ENCODE measurements at regions not wholly inside any gene's neighbourhood (a gene's known extent, or its start where the extent isn't known, plus 50 kb on each side); places are given as distances from the start of the nearest gene placed in this dataset.

DNA sequence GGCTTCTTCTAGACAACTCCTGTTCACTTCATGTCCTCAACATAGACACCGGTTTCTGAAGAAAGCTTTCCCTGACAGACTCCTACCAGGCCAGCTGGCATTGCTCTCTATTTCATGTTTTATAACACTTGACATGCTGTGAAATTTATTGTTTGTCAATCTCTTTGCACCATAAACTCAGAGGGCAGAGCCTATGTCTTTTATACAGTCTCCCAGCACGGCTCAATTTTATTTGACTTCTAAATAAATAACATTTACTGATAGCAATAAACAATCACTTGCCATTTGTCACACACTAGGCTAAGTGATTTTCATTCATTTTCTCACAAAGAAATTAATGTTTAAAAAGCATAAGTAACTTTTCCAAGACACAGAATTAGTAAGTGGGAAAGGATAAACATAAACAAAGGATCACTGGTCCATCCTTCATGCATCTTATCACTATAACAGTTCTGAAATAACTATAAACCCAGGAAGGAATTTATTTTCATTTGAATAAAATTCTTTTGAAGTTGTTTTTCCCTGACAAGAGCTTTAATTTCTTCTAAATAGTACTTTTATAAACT is 577.6 kb downstream of the TECRL start:
- intact Hi-C loops (cut with DNase I; ENCODE audit: low total_unique reads), result no loop called here
- no peak for TF ChIP-seq CTCF (IDR thresholded peaks at IDR 0.05)
- TF ChIP-seq POLR2AphosphoS5 (IDR thresholded peaks at IDR 0.05), result no peak
- no peak for TF ChIP-seq POLR2A (IDR thresholded peaks at IDR 0.05)
- Histone ChIP-seq H3K36me3 (no peaks in the 10 kb centered on the region), H3K4me3 (no peak overlapping the region), H3K4me1 (no peaks in the 10 kb centered on the region), H3K27ac (no peak overlapping the region), H3K9me3 (no peaks in the 10 kb centered on the region), H3K27me3 (no peaks in the 10 kb centered on the region)
- DNase-seq (ENCODE audit: low spot score in 2 of 2), result no peak

DNA sequence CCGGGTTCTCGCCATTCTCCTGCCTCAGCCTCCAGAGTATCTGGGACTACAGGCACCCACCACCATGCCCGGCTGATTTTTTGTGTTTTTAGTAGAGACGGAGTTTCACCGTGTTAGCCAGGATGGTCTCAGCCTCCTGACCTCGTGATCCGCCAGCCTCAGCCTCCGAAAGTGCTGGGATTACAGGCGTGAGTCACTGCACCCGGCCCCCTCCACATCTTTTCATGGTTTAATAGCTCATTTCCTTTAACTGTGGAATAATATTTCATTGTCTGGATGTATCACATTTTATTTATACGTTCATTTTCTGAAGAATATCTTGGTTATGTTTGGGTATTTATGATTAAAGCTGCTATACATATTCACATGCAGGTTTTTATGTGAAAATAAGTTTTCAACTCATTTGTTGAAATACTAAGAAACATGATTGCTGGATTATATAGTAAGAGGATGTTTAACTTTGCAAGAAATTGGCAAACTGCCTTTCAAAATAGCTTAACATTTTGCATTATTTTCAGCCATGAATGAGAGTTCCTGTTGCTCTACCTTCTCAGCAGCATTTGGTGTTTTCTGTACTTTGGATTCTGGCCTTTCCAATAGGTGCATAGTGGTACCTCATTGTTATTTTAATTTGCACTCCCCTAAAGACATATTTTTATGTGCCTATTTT is 591.9 kb downstream of the TECRL start:
- intact Hi-C loops (cut with DNase I; ENCODE audit: low total_unique reads), result no loop called here
- H3K9me3 ChIP-seq, result no peaks in the 10 kb centered on the region
- H3K4me1 ChIP-seq, result no peaks in the 10 kb centered on the region
- H3K36me3 ChIP-seq, result no peaks in the 10 kb centered on the region
- H3K4me3 ChIP-seq, result no peak overlapping the region
- H3K27ac ChIP-seq, result no peak overlapping the region
- H3K27me3 ChIP-seq, result no peaks in the 10 kb centered on the region
- TF ChIP-seq POLR2A (IDR thresholded peaks at IDR 0.05), result no peak
- no peak for TF ChIP-seq CTCF (IDR thresholded peaks at IDR 0.05)
- TF ChIP-seq POLR2AphosphoS5 (IDR thresholded peaks at IDR 0.05), result no peak
- DNase-seq (ENCODE audit: low spot score in 2 of 2), result no peak

DNA sequence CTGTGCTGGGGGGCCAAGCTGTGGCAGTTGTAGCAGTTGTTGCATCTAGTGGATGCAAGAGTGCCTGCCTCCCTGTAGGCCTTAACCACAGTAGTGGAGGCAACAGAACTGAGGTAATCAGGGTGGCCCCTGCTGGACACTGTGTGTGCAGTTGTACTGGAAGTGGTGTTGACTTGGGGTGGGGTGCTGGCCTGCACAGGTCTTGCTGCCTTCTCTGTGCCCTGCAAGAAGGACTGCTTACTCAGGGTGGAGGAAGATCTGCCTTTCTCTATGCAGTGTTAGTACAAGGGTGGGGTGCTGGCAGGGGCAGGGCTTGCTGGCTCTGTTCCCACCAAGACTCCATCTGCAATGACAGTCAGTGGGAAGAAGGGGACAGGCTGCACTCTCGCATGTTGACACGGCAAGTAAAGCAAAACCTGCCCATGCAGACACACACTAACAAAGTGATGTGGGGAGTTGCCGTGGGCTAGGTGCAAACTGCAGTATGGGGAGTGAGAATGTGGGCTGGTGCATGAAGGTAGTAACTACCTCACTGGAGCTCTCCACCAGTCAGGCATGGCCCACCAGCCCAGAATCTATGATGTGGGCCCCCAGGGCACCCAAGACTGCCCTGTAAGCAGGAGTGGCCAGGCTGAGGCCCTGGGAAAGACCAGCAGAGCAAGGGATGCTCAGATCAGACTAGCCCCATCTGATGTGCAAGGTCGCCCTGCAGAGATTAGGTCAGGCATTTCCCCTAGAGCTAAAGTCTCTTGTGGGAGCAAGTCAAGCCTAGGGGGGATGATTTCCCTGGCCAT is 594.9 kb downstream of the TECRL start:
- no peak for DNase-seq (ENCODE audit: low spot score in 2 of 2)
- TF ChIP-seq POLR2AphosphoS5 (IDR thresholded peaks at IDR 0.05) (no peak), POLR2A (IDR thresholded peaks at IDR 0.05) (no peak), CTCF (IDR thresholded peaks at IDR 0.05) (no peak)
- no peaks in the 10 kb centered on the region for H3K27me3 ChIP-seq

DNA sequence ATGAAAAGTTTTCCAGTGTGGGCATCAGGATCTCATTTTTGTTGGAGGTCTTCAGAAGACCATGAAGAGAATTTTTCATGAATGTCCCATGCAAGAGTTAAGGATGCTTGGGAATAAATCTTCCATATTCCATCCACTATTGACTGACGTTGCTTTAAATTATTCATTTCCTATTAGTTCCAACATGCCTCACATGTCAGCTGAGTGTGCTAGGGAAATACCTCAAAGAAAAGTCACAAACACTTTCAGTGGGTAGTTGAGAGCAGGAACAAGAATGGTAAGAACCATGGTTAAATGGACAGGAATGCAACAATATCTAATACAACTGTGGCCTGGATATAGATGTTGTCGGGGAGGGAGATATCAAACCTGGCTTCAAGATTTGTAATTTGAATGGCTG is 610.1 kb downstream of the TECRL start:
- Histone ChIP-seq H3K9me3 (no peaks in the 10 kb centered on the region), H3K27me3 (no peaks in the 10 kb centered on the region), H3K4me3 (no peak overlapping the region), H3K27ac (no peak overlapping the region), H3K36me3 (no peaks in the 10 kb centered on the region), H3K4me1 (no peaks in the 10 kb centered on the region)
- TF ChIP-seq POLR2AphosphoS5 (IDR thresholded peaks at IDR 0.05) (no peak), CTCF (IDR thresholded peaks at IDR 0.05) (no peak), POLR2A (IDR thresholded peaks at IDR 0.05) (no peak)
- no peak for DNase-seq (ENCODE audit: low spot score in 2 of 2)
- intact Hi-C loops (cut with DNase I; ENCODE audit: low total_unique reads), result no loop called here

More for the DNA sequence above, 594.9 kb downstream of the TECRL start:
- intact Hi-C loops (cut with DNase I; ENCODE audit: low total_unique reads), result no loop called here
- Histone ChIP-seq H3K36me3 (no peaks in the 10 kb centered on the region), H3K4me1 (no peaks in the 10 kb centered on the region), H3K27ac (no peak overlapping the region), H3K9me3 (no peaks in the 10 kb centered on the region), H3K4me3 (no peak overlapping the region)

GRCh38 chr4:63795301-63795700 is 613.9 kb downstream of the TECRL start:
- no peak overlapping the region for H3K27ac ChIP-seq
- no peaks in the 10 kb centered on the region for H3K36me3 ChIP-seq
- no peaks in the 10 kb centered on the region for H3K4me1 ChIP-seq
- H3K27me3 ChIP-seq, result no peaks in the 10 kb centered on the region
- no peak overlapping the region for H3K4me3 ChIP-seq
- no peaks in the 10 kb centered on the region for H3K9me3 ChIP-seq
- TF ChIP-seq POLR2AphosphoS5 (IDR thresholded peaks at IDR 0.05), result no peak
- no peak for TF ChIP-seq CTCF (IDR thresholded peaks at IDR 0.05)
- no peak for TF ChIP-seq POLR2A (IDR thresholded peaks at IDR 0.05)
- intact Hi-C loops (cut with DNase I; ENCODE audit: low total_unique reads), result no loop called here
- no peak for DNase-seq (ENCODE audit: low spot score in 2 of 2)
